ENCODE measurements at regions not wholly inside any gene's neighbourhood (a gene's known extent, or its start where the extent isn't known, plus 50 kb on each side); places are given as distances from the start of the nearest gene placed in this dataset.
"Not testable (repeated sequence)": the region's sequence is repeated elsewhere in the genome, so short reads cannot be mapped to it uniquely, and the experiment has no call there.

- H3K4me3 ChIP-seq (ENCODE audit: low read length); H3K27me3 ChIP-seq (replicated peaks; ENCODE audit: insufficient read depth, low read length); H3K4me1 ChIP-seq (ENCODE audit: low read length); H4K20me1 ChIP-seq (ENCODE audit: insufficient read depth, low read length); H2AFZ ChIP-seq (ENCODE audit: low read length); H3K79me2 ChIP-seq (ENCODE audit: low read length); H3F3A ChIP-seq (ENCODE audit: insufficient read depth, low read length); H3K9me2 ChIP-seq (replicated peaks; ENCODE audit: insufficient read depth, low read length); H3K9ac ChIP-seq (ENCODE audit: low read length); H3K27ac ChIP-seq (ENCODE audit: low read length); H3K4me2 ChIP-seq (ENCODE audit: low read depth, low read length); H3K9me3 ChIP-seq (replicated peaks; ENCODE audit: insufficient read depth, low read length); DNase-seq; H3K36me3 ChIP-seq (replicated peaks; ENCODE audit: insufficient read depth, low read length): not testable (repeated sequence)
Measured at GRCh38 chr6:40865259-40865658, 173.8 kb downstream of the UNC5CL start.

- no peaks in the 10 kb centered on the region for H3K79me2 ChIP-seq (ENCODE audit: low read length)
- H4K20me1 ChIP-seq (ENCODE audit: insufficient read depth, low read length), result no peaks in the 10 kb centered on the region
- DNase-seq, result no peak
- no peak overlapping the region for H3K27ac ChIP-seq (ENCODE audit: low read length)
- H3K9ac ChIP-seq (ENCODE audit: low read length), result no peak overlapping the region
- no peak for TF ChIP-seq CTCF (IDR thresholded peaks at IDR 0.05; ENCODE audit: low read length)
- TF ChIP-seq EZH2 (optimal IDR thresholded peaks at IDR 0.05; ENCODE audit: low read depth, low read length), result no peak
- no peak for TF ChIP-seq EZH2phosphoT487 (IDR thresholded peaks at IDR 0.05; ENCODE audit: low read length)
- H3K4me3 ChIP-seq (ENCODE audit: low read length), result no peak overlapping the region
- no peaks in the 10 kb centered on the region for H3K27me3 ChIP-seq (replicated peaks; ENCODE audit: insufficient read depth, low read length)
- H3K9me3 ChIP-seq (replicated peaks; ENCODE audit: insufficient read depth, low read length), result no peaks in the 10 kb centered on the region
- H3K9me2 ChIP-seq (replicated peaks; ENCODE audit: insufficient read depth, low read length), result no peaks in the 10 kb centered on the region
- no peak overlapping the region for H3K4me2 ChIP-seq (ENCODE audit: low read depth, low read length)
- H3F3A ChIP-seq (ENCODE audit: insufficient read depth, low read length), result no peaks in the 10 kb centered on the region
- H2AFZ ChIP-seq (ENCODE audit: low read length), result no peak overlapping the region
- H3K36me3 ChIP-seq (replicated peaks; ENCODE audit: insufficient read depth, low read length), result no peaks in the 10 kb centered on the region
- no peaks in the 10 kb centered on the region for H3K4me1 ChIP-seq (ENCODE audit: low read length)
Measured at GRCh38 chr6:40860443-40860842, 178.6 kb downstream of the UNC5CL start.

- no peak overlapping the region for H2AFZ ChIP-seq (ENCODE audit: low read length)
- no peaks in the 10 kb centered on the region for H4K20me1 ChIP-seq (ENCODE audit: insufficient read depth, low read length)
- H3K9ac ChIP-seq (ENCODE audit: low read length), result no peak overlapping the region
- H3K27me3 ChIP-seq (replicated peaks; ENCODE audit: insufficient read depth, low read length), result no peaks in the 10 kb centered on the region
- no peak for DNase-seq
- no peak overlapping the region for H3K27ac ChIP-seq (ENCODE audit: low read length)
- TF ChIP-seq CTCF (IDR thresholded peaks at IDR 0.05; ENCODE audit: low read length) (no peak), EZH2 (optimal IDR thresholded peaks at IDR 0.05; ENCODE audit: low read depth, low read length) (no peak), EZH2phosphoT487 (IDR thresholded peaks at IDR 0.05; ENCODE audit: low read length) (no peak)
- H3K36me3 ChIP-seq (replicated peaks; ENCODE audit: insufficient read depth, low read length), result no peaks in the 10 kb centered on the region
- H3K4me2 ChIP-seq (ENCODE audit: low read depth, low read length), result no peak overlapping the region
- no peaks in the 10 kb centered on the region for H3K9me3 ChIP-seq (replicated peaks; ENCODE audit: insufficient read depth, low read length)
- no peaks in the 10 kb centered on the region for H3K79me2 ChIP-seq (ENCODE audit: low read length)
- no peaks in the 10 kb centered on the region for H3K9me2 ChIP-seq (replicated peaks; ENCODE audit: insufficient read depth, low read length)
- H3K4me1 ChIP-seq (ENCODE audit: low read length), result no peaks in the 10 kb centered on the region
- H3K4me3 ChIP-seq (ENCODE audit: low read length), result no peak overlapping the region
- no peaks in the 10 kb centered on the region for H3F3A ChIP-seq (ENCODE audit: insufficient read depth, low read length)
Measured at GRCh38 chr6:40856271-40856670, 182.8 kb downstream of the UNC5CL start.

GRCh38 chr6:40855168-40855880, 183.7 kb downstream of the UNC5CL start:
- no peaks in the 10 kb centered on the region for H3K4me1 ChIP-seq (ENCODE audit: low read length)
- H3F3A ChIP-seq (ENCODE audit: insufficient read depth, low read length), result no peaks in the 10 kb centered on the region
- no peak overlapping the region for H3K9ac ChIP-seq (ENCODE audit: low read length)
- H3K36me3 ChIP-seq (replicated peaks; ENCODE audit: insufficient read depth, low read length), result no peaks in the 10 kb centered on the region
- TF ChIP-seq EZH2 (optimal IDR thresholded peaks at IDR 0.05; ENCODE audit: low read depth, low read length) (no peak), EZH2phosphoT487 (IDR thresholded peaks at IDR 0.05; ENCODE audit: low read length) (no peak), CTCF (IDR thresholded peaks at IDR 0.05; ENCODE audit: low read length) (no peak)
- no peak overlapping the region for H3K27ac ChIP-seq (ENCODE audit: low read length)
- H3K9me3 ChIP-seq (replicated peaks; ENCODE audit: insufficient read depth, low read length), result no peaks in the 10 kb centered on the region
- no peak overlapping the region for H3K4me3 ChIP-seq (ENCODE audit: low read length)
- H3K79me2 ChIP-seq (ENCODE audit: low read length), result no peaks in the 10 kb centered on the region
- no peak overlapping the region for H2AFZ ChIP-seq (ENCODE audit: low read length)
- H4K20me1 ChIP-seq (ENCODE audit: insufficient read depth, low read length), result no peaks in the 10 kb centered on the region
- H3K9me2 ChIP-seq (replicated peaks; ENCODE audit: insufficient read depth, low read length), result no peaks in the 10 kb centered on the region
- H3K27me3 ChIP-seq (replicated peaks; ENCODE audit: insufficient read depth, low read length), result no peaks in the 10 kb centered on the region
- no peak for DNase-seq
- no peak overlapping the region for H3K4me2 ChIP-seq (ENCODE audit: low read depth, low read length)

All from MM.1S (cell line).